Upper lobe of right lung (tissue), 1 donor: ENCODE measurements at regions not wholly inside any gene's neighbourhood (a gene's known extent, or its start where the extent isn't known, plus 50 kb on each side); places are given as distances from the start of the nearest gene placed in this dataset.
"Not testable (repeated sequence)": the region's sequence is repeated elsewhere in the genome, so short reads cannot be mapped to it uniquely, and the experiment has no call there.

Experiments used
- ATAC-seq: fragments of 200-7000 bp; cut with Tn5 transposase; one replicate; pipeline ENCODE4 v1.9.1; 2020; ENCODE audit warnings: mild to moderate bottlenecking, moderate library complexity
- DNase-seq: peaks from one replicate; pipeline ENCODE4 v3.0.0-alpha.2; 2020
- H3K27ac ChIP-seq: fragments of 200-600 bp; one replicate; pipeline ENCODE4 v1.8.0; 2022
- H3K27me3 ChIP-seq: fragments of 200-600 bp; one replicate; pipeline ENCODE4 v1.8.0; 2022; ENCODE audit warnings: mild to moderate bottlenecking
- H3K36me3 ChIP-seq: fragments of 200-600 bp; one replicate; pipeline ENCODE4 v1.8.0; 2022
- H3K4me1 ChIP-seq: fragments of 200-600 bp; one replicate; pipeline ENCODE4 v1.8.0; 2022
- H3K4me3 ChIP-seq: fragments of 200-600 bp; one replicate; pipeline ENCODE4 v1.8.0; 2022; ENCODE audit warnings: mild to moderate bottlenecking
- H3K9me3 ChIP-seq: fragments of 200-600 bp; one replicate; pipeline ENCODE4 v1.8.0; 2022
- intact Hi-C: fragments of 100-400 bp; cut with DNase I; formaldehyde crosslinking; loops from one replicate; pipeline ENCODE4 v1.11.0; 2022
- TF ChIP-seq, protein P1 (sequence below): fragments of 200-600 bp; IDR thresholded peaks from one replicate; pipeline ENCODE4 v1.8.0; 2022; ENCODE audit warnings: antibody characterized with exemption
- donor health status: DM: no; HTN: yes; CAD: no; lungs with severe emphysema.

DNA sequence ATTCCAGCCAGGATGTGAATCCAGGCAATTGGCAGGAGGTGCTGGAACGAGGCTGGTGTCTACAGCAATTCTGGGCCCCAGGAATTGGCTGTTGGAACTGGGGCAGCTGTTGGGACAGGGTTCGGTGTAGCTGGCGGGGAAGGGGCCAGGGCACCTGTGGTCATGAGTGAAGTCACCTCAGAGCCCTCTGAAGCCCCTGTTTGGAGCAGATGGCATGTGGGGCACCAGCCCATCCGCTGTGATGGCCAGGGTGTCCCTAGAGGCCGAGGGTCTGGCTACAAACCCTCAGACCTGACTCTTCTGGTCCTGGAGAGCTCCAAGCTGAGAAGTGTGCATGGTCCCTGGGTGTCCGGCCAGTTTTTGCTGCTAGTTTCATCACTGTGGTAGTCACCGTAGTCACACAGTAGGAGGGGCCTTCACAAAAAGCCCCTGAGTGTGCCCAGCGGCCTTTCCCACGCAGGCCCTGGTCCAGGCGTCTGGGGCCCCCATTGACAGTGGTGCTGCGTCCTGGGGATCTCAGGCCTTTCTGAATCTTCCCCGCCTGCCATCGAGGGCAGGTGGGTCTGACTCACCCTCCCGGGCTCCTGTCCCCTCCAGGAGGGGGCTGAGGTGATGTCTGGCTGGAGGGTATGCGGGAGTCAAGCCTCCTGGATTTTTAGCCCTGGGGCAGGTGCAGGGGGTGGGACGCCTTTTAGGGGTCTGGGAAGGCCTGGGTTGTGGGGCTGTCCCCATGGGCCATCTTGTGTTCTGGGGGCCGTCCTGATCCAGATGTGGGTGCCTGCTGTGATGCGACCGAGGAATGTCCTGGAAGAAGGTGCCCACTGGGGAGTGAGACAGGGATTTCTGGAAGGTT is 368.0 kb downstream of the TMEM121 start:
- TF ChIP-seq, protein P1, sequence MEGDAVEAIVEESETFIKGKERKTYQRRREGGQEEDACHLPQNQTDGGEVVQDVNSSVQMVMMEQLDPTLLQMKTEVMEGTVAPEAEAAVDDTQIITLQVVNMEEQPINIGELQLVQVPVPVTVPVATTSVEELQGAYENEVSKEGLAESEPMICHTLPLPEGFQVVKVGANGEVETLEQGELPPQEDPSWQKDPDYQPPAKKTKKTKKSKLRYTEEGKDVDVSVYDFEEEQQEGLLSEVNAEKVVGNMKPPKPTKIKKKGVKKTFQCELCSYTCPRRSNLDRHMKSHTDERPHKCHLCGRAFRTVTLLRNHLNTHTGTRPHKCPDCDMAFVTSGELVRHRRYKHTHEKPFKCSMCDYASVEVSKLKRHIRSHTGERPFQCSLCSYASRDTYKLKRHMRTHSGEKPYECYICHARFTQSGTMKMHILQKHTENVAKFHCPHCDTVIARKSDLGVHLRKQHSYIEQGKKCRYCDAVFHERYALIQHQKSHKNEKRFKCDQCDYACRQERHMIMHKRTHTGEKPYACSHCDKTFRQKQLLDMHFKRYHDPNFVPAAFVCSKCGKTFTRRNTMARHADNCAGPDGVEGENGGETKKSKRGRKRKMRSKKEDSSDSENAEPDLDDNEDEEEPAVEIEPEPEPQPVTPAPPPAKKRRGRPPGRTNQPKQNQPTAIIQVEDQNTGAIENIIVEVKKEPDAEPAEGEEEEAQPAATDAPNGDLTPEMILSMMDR: no peak
- no peaks in the 10 kb centered on the region for H3K4me1 ChIP-seq
- H3K36me3 ChIP-seq: no peaks in the 10 kb centered on the region
- H3K9me3 ChIP-seq: no peaks in the 10 kb centered on the region
- no peak overlapping the region for H3K4me3 ChIP-seq
- no peaks in the 10 kb centered on the region for H3K27me3 ChIP-seq
- no peak overlapping the region for H3K27ac ChIP-seq
- ATAC-seq (no peak), DNase-seq (peak; percentile 44)
- intact Hi-C loops: no loop called here

DNA sequence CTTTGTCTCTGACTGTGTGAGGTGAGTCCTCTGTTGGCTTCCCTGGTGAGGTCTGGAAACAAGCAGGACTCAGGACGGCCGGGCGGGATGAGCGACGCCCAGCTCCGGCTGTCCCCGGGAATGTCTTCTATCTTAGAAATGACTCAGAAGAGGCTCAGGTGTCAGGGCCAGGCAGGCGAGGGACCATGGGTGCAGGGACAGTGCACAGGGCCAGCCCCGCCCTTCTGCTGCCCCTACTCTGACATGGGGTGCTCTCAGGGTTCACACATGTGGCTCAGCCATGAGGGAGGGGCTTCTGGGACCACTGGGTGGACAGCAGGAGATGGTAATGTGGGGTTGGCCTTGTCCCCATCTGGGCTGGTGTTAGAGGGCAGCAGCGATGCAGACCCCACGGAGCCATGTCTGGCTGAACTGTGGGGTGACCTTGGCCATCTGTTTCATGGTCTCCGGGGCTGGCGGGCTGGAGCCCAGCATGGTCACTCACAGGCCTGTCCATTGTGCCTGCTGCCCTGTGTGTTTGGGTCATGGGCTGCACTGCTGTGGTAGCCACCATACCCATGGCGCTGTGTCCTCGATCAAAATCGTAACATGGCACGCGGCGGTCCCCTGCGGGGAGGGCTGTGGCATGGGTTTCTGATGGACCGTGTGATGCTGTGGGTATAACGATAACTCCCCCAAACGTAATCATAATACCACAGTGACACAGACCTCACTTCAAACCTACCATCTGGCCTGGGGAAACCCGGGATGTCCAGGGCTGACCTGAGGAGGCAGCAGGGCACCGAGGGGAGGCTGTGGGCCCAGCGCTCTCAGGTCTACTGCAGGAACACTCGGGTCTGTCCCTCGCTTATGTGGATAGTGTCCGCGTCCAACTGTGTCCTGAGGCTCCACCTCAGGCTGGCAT is 368.8 kb downstream of the TMEM121 start:
- peak; percentile 54 for DNase-seq
- ATAC-seq: no peak
- TF ChIP-seq, protein P1: no peak
- H3K4me3 ChIP-seq: no peak overlapping the region
- H3K27me3 ChIP-seq: no peaks in the 10 kb centered on the region
- no peaks in the 10 kb centered on the region for H3K9me3 ChIP-seq
- H3K36me3 ChIP-seq: no peaks in the 10 kb centered on the region
- H3K4me1 ChIP-seq: no peaks in the 10 kb centered on the region
- intact Hi-C loops: no loop called here
- no peak overlapping the region for H3K27ac ChIP-seq

DNA sequence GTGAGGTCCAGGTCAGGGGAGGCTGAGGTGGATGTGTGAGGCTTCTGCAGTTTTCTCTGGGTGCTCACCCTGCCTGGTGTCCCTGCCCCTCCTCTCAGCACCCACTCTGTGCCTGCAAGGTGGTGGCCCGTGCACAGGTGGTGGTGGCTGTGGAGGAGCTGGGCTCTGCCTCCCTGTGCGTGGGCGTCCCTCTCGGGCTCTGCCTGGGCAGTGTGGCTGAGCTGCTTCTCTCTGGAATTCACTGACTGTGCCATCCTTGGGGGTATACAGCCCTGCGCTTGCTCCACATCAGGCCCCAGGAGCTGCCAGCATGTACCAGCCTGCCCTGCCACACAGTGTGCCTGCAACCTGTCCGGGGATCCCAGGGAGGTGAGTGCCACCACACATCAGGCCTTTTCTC is 369.8 kb downstream of the TMEM121 start:
- DNase-seq: peak; percentile 46
- ATAC-seq: not testable (repeated sequence)

DNA sequence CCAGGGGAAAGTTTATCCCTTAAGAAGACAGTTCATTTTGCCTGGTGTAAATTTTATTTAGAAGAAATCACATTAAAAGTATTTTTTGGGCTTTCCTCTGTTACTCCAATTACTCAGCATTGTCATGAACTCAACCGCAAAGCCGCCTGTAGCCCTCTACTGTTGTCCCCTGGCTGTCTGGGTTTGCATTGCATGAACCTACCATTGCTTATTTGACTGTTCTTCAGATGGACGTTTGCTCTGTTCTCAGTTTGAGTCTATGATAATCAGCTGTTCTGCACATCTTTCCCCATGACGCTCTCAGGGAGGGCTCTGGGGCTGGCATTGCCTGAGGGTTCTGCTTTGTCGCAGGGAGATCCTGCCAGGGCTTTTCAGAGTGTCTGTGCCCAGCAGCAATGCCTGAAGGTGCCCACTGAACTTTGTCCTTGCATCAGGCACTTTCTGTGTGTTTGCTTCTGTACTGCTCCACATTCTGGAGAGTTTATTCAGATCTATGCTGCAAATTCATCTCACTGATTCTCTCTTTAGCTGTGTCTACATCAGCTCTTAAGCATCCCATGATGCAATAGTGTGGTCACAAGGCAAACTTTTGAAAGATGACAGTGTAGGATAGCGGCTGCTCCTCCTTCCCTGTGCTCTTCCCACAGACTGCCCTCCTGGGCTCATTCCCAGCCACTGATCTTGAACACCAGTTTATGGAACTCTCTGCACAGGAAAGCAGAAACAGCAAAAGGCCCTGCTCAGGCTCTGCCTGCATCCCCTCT is 370.8 kb downstream of the TMEM121 start:
- H3K36me3 ChIP-seq, ATAC-seq, DNase-seq, H3K27me3 ChIP-seq, H3K27ac ChIP-seq, H3K9me3 ChIP-seq, H3K4me1 ChIP-seq, H3K4me3 ChIP-seq, intact Hi-C loops: not testable (repeated sequence)

More for the DNA sequence above, 369.8 kb downstream of the TMEM121 start:
- H3K4me1 ChIP-seq, H3K9me3 ChIP-seq, H3K4me3 ChIP-seq, H3K27ac ChIP-seq, intact Hi-C loops, H3K27me3 ChIP-seq, H3K36me3 ChIP-seq: not testable (repeated sequence)

DNA sequence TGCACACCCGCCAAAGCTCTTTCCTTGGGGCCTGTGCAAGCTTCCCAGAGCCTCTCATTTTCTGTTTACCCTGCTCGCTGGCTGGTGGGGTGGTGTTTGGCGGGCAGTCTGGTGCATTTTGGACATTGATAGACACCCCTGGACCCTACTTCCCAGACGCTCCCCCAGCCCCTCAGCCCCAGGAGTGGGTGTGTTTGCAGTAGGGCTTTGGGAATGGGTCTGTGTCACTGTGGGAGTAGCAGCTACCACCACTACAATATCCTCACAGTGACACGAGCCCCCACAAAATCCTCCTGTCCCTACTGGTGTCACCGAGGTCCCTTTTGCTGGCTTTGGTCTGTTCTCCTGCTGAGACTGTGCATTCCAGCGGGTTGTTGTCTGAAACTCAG is 371.3 kb downstream of the TMEM121 start:
- intact Hi-C loops: no loop called here
- Histone ChIP-seq H3K36me3 (no peaks in the 10 kb centered on the region), H3K27me3 (no peaks in the 10 kb centered on the region), H3K9me3 (no peaks in the 10 kb centered on the region), H3K27ac (no peak overlapping the region), H3K4me1 (no peaks in the 10 kb centered on the region), H3K4me3 (no peak overlapping the region)
- TF ChIP-seq, protein P1: no peak
- DNase-seq (no peak), ATAC-seq (no peak)

DNA sequence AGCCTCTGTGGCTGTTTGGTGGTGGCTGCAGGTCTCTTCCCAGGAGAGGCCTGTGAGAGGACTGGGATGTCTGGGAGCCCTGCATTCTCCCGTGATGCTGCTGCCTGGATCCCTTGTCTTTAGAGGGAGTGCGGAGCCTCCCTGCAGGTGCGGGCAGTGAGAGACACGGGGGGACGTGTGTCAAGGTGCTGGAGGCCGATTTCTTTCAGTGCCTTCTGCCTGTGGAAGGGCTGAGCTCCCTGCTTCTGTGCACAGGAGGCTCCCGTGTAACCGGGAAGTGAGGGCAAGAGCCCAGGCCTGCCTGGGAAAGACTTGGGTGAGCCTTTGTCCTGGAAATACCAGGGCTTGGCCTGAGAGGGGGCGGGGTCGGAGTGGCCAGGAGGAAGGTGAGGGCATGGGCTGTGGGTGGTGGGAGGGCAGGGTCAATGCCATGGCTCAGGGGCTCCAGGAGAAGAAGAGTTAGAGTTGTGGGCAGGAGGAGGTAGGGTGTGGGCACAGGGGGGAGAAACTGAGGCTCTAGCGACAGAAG is 372.2 kb downstream of the TMEM121 start:
- Histone ChIP-seq H3K36me3 (no peaks in the 10 kb centered on the region), H3K27ac (no peak overlapping the region), H3K4me1 (no peaks in the 10 kb centered on the region), H3K9me3 (no peaks in the 10 kb centered on the region), H3K4me3 (no peak overlapping the region), H3K27me3 (no peaks in the 10 kb centered on the region)
- DNase-seq: no peak
- TF ChIP-seq, protein P1: no peak
- ATAC-seq: no peak
- intact Hi-C loops: no loop called here
